GM23338 (cell line): ENCODE measurements at regions not wholly inside any gene's neighbourhood (a gene's known extent, or its start where the extent isn't known, plus 50 kb on each side); places are given as distances from the start of the nearest gene placed in this dataset.

Source experiments
- ATAC-seq: fragments of 200-7000 bp; cut with Tn5 transposase; 3 replicates; pipeline ENCODE4 v1.9.1; 2020
- DNase-seq: peaks from one replicate; pipeline ENCODE4 v3.0.0-alpha.2; 2015; ENCODE audit warnings: low spot score
- H2AFZ ChIP-seq: fragments of 200-600 bp; sonication (generic); 2 replicates; pipeline ENCODE4 v1.8.0; 2016; ENCODE audit warnings: antibody characterized with exemption, mild to moderate bottlenecking, moderate library complexity
- H3F3A ChIP-seq: fragments of 200-600 bp; sonication (generic); replicated peaks from 2 replicates; pipeline ENCODE4 v1.8.0; 2017; ENCODE audit warnings: antibody characterized with exemption, mixed run types, low read depth
- H3K27ac ChIP-seq: fragments of 200-600 bp; sonication (generic); 2 replicates; pipeline ENCODE4 v1.6.1; 2016; ENCODE audit warnings: low read depth
- H3K27me3 ChIP-seq: fragments of 200-600 bp; sonication (generic); 2 replicates; pipeline ENCODE4 v1.8.0; 2016; ENCODE audit warnings: mild to moderate bottlenecking, mixed run types, moderate library complexity; ENCODE audit not compliant: insufficient read depth
- H3K36me3 ChIP-seq: fragments of 200-600 bp; sonication (generic); 2 replicates; pipeline ENCODE4 v1.8.0; 2016; ENCODE audit warnings: mild to moderate bottlenecking; ENCODE audit not compliant: insufficient read depth
- H3K4me1 ChIP-seq: fragments of 200-600 bp; sonication (generic); 2 replicates; pipeline ENCODE4 v1.8.0; 2016; ENCODE audit warnings: mild to moderate bottlenecking, moderate library complexity; ENCODE audit not compliant: insufficient read depth
- H3K4me2 ChIP-seq: fragments of 200-600 bp; sonication (generic); 2 replicates; pipeline ENCODE4 v1.7.1; 2017; ENCODE audit warnings: mixed run types
- H3K4me3 ChIP-seq: fragments of 200-600 bp; sonication (generic); 2 replicates; pipeline ENCODE4 v1.6.1; 2016; ENCODE audit warnings: mixed run types
- H3K79me2 ChIP-seq: fragments of 200-600 bp; sonication (generic); replicated peaks from 2 replicates; pipeline ENCODE4 v1.8.0; 2017; ENCODE audit warnings: mild to moderate bottlenecking; ENCODE audit not compliant: insufficient read depth
- H3K9me2 ChIP-seq: fragments of 200-600 bp; sonication (generic); 2 replicates; pipeline ENCODE4 v1.8.0; 2017; ENCODE audit not compliant: insufficient read depth
- H4K20me1 ChIP-seq: fragments of 200-600 bp; sonication (generic); replicated peaks from 2 replicates; pipeline ENCODE4 v1.8.0; 2017; ENCODE audit warnings: mild to moderate bottlenecking; ENCODE audit not compliant: insufficient read depth
- H3K27ac Mint-ChIP-seq: 2 replicates; pipeline ENCODE4 v1.8.0; 2020; ENCODE audit warnings: inconsistent platforms, mild to moderate bottlenecking, moderate library complexity, mixed read lengths
- H3K27me3 Mint-ChIP-seq: 3 replicates; pipeline ENCODE4 v1.8.0; 2022; ENCODE audit warnings: low read depth, mild to moderate bottlenecking, moderate library complexity, mixed read lengths, inconsistent platforms; ENCODE audit not compliant: insufficient read depth, poor library complexity
- H3K36me3 Mint-ChIP-seq: 3 replicates; pipeline ENCODE4 v1.8.0; 2021; ENCODE audit warnings: low read depth, mild to moderate bottlenecking, inconsistent platforms, moderate library complexity, mixed read lengths
- H3K4me1 Mint-ChIP-seq: 3 replicates; pipeline ENCODE4 v1.8.0; 2020; ENCODE audit warnings: mild to moderate bottlenecking, inconsistent platforms, mixed read lengths
- H3K4me3 Mint-ChIP-seq: 3 replicates; pipeline ENCODE4 v1.8.0; 2021; ENCODE audit warnings: moderate library complexity, mild to moderate bottlenecking, inconsistent platforms, mixed read lengths
- H3K9me3 Mint-ChIP-seq: 3 replicates; pipeline ENCODE4 v1.8.0; 2020; ENCODE audit warnings: moderate library complexity, mild to moderate bottlenecking, inconsistent platforms, mixed read lengths
- CREB1 ChIP-seq: fragments of 250-450 bp; sonication (Bioruptor Pico); IDR thresholded peaks from 2 replicates; pipeline ENCODE4 v1.5.0; 2020; ENCODE audit warnings: low read depth, mild to moderate bottlenecking, moderate library complexity
- EZH2 ChIP-seq: fragments of 200-600 bp; sonication (generic); IDR thresholded peaks from one replicate; pipeline ENCODE4 v1.8.0; 2017; ENCODE audit warnings: antibody characterized with exemption, mild to moderate bottlenecking, low read depth; ENCODE audit not compliant: unreplicated experiment
- EZH2phosphoT487 ChIP-seq: fragments of 200-600 bp; sonication (generic); IDR thresholded peaks from one replicate; pipeline ENCODE4 v1.8.1; 2018; ENCODE audit warnings: antibody characterized with exemption; ENCODE audit not compliant: unreplicated experiment
- JUNB ChIP-seq: IDR thresholded peaks from one replicate; pipeline ENCODE4 v1.6.1; 2016; ENCODE audit warnings: antibody characterized with exemption; ENCODE audit not compliant: unreplicated experiment
- NANOG ChIP-seq: IDR thresholded peaks from 2 replicates; pipeline ENCODE4 v1.6.1; 2016; ENCODE audit warnings: antibody characterized with exemption, borderline replicate concordance
- POLR2AphosphoS5 ChIP-seq: IDR thresholded peaks from 2 replicates; pipeline ENCODE4 v1.6.1; 2016; ENCODE audit warnings: antibody characterized with exemption, low read depth
- STAT1 ChIP-seq: IDR thresholded peaks from one replicate; pipeline ENCODE4 v1.6.1; 2016; ENCODE audit warnings: antibody characterized with exemption; ENCODE audit not compliant: unreplicated experiment
- ZNF114 ChIP-seq: fragments of 250-450 bp; sonication (Bioruptor Pico); IDR thresholded peaks from 2 replicates; pipeline ENCODE4 v1.5.0; 2020; ENCODE audit warnings: mild to moderate bottlenecking, moderate library complexity
- ZNF331 ChIP-seq: fragments of 250-450 bp; sonication (Bioruptor Pico); IDR thresholded peaks from 2 replicates; pipeline ENCODE4 v1.5.0; 2020; ENCODE audit warnings: low read depth, mild to moderate bottlenecking, moderate library complexity
- TF ChIP-seq, protein P1 (sequence below): IDR thresholded peaks from one replicate; pipeline ENCODE4 v1.6.1; 2018; ENCODE audit warnings: antibody characterized with exemption; ENCODE audit not compliant: unreplicated experiment
- TF ChIP-seq, protein P2 (sequence below): IDR thresholded peaks from 2 replicates; pipeline ENCODE4 v1.6.1; 2016; ENCODE audit warnings: antibody characterized with exemption

DNA sequence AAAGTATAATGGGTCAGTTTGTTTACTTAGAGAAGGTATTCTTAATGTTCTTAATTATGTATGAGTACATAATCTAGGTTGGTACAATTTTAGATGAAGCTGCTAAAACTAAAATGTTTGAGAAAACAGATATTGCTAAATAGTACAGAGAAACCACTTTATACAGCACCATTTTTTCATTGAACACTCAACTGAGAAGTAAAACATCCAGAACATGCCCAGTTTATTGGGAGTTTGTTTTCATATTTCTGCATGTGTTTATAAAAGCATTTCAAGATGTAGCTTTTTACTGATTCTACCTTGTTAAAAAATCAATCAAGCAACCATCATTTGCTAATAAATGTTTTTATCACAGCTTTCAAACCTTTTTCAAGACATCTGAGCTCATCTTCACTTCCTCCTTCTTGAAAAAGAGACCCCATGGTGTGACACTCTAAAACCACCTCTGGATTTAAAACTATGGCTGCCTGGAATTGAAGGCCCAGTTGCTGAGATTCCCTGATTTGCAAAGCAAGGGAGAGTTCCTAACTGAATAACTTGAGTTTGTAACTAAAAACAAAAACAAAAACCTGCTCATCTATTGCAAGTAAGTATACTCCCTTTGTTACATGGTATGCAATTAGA is 585.9 kb downstream of the ZEB2 start (continued):
- TF ChIP-seq STAT1 (no peak), EZH2phosphoT487 (no peak), JUNB (no peak), EZH2 (no peak), ZNF331 (CRISPR knock-in tag) (no peak), NANOG (no peak)
- TF ChIP-seq, protein P1, sequence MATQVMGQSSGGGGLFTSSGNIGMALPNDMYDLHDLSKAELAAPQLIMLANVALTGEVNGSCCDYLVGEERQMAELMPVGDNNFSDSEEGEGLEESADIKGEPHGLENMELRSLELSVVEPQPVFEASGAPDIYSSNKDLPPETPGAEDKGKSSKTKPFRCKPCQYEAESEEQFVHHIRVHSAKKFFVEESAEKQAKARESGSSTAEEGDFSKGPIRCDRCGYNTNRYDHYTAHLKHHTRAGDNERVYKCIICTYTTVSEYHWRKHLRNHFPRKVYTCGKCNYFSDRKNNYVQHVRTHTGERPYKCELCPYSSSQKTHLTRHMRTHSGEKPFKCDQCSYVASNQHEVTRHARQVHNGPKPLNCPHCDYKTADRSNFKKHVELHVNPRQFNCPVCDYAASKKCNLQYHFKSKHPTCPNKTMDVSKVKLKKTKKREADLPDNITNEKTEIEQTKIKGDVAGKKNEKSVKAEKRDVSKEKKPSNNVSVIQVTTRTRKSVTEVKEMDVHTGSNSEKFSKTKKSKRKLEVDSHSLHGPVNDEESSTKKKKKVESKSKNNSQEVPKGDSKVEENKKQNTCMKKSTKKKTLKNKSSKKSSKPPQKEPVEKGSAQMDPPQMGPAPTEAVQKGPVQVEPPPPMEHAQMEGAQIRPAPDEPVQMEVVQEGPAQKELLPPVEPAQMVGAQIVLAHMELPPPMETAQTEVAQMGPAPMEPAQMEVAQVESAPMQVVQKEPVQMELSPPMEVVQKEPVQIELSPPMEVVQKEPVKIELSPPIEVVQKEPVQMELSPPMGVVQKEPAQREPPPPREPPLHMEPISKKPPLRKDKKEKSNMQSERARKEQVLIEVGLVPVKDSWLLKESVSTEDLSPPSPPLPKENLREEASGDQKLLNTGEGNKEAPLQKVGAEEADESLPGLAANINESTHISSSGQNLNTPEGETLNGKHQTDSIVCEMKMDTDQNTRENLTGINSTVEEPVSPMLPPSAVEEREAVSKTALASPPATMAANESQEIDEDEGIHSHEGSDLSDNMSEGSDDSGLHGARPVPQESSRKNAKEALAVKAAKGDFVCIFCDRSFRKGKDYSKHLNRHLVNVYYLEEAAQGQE = no peak

DNA sequence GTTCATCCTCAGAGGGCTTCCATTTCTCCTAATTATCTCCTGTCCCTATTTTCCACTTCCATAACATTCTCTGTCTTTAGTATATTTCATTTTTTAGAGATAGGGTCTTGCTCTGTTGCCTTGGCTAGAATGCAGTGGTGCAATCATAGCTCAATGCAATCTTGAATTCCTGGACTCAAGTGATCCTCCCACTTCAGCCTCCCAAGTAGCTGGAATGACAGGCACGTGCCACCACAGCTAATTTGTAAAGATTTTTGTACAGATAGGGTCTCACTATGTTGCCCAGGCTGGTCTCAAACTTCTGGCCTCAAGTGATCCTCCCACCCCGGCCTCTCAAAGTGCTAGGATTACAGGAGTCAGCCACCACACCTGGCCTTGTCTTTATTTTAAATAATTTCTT is 589.0 kb downstream of the ZEB2 start:
- Mint-ChIP-seq H3K4me1 (peaks cover 17% of the 10 kb centered on the region), H3K36me3 (no peaks in the 10 kb centered on the region), H3K27me3 (peaks cover 11% of the 10 kb centered on the region), H3K4me3 (no peak overlapping the region), H3K9me3 (0 out of 3 replicates have a peak, but pooled peaks cover 4% of the 10 kb centered on the region), H3K27ac (no peak overlapping the region)
- Histone ChIP-seq H2AFZ (no peak overlapping the region), H3K4me1 (peaks cover 15% of the 10 kb centered on the region), H3K4me2 (no peak overlapping the region), H3K36me3 (no peaks in the 10 kb centered on the region), H3K27me3 (peaks cover 11% of the 10 kb centered on the region), H4K20me1 (no peaks in the 10 kb centered on the region), H3K79me2 (no peaks in the 10 kb centered on the region), H3K27ac (no peak overlapping the region), H3F3A (no peaks in the 10 kb centered on the region), H3K9me2 (no peaks in the 10 kb centered on the region), H3K4me3 (no peak overlapping the region)
- no peak for DNase-seq
- ATAC-seq = no peak
- no peak for TF ChIP-seq CREB1
- no peak for TF ChIP-seq POLR2AphosphoS5
- TF ChIP-seq NANOG = no peak
- TF ChIP-seq, protein P2, sequence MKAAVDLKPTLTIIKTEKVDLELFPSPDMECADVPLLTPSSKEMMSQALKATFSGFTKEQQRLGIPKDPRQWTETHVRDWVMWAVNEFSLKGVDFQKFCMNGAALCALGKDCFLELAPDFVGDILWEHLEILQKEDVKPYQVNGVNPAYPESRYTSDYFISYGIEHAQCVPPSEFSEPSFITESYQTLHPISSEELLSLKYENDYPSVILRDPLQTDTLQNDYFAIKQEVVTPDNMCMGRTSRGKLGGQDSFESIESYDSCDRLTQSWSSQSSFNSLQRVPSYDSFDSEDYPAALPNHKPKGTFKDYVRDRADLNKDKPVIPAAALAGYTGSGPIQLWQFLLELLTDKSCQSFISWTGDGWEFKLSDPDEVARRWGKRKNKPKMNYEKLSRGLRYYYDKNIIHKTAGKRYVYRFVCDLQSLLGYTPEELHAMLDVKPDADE = no peak
- TF ChIP-seq ZNF114 = no peak
- TF ChIP-seq, protein P1 = no peak
- TF ChIP-seq JUNB = no peak
